ENCODE measurements at regions not wholly inside any gene's neighbourhood (a gene's known extent, or its start where the extent isn't known, plus 50 kb on each side); places are given as distances from the start of the nearest gene placed in this dataset.

- TF ChIP-seq JUN (IDR thresholded peaks at IDR 0.05; ENCODE audit: low read depth, low read length) (no peak), SIX5 (IDR thresholded peaks at IDR 0.05; ENCODE audit: low read depth, low read length) (no peak), KDM5A (IDR thresholded peaks at IDR 0.05; ENCODE audit: low read length) (no peak)
Observed at GRCh38 chr9:80874276-80874675, 815.1 kb downstream of the TLE1 start (continued).
